ENCODE measurements at regions not wholly inside any gene's neighbourhood (a gene's known extent, or its start where the extent isn't known, plus 50 kb on each side); places are given as distances from the start of the nearest gene placed in this dataset.

DNA sequence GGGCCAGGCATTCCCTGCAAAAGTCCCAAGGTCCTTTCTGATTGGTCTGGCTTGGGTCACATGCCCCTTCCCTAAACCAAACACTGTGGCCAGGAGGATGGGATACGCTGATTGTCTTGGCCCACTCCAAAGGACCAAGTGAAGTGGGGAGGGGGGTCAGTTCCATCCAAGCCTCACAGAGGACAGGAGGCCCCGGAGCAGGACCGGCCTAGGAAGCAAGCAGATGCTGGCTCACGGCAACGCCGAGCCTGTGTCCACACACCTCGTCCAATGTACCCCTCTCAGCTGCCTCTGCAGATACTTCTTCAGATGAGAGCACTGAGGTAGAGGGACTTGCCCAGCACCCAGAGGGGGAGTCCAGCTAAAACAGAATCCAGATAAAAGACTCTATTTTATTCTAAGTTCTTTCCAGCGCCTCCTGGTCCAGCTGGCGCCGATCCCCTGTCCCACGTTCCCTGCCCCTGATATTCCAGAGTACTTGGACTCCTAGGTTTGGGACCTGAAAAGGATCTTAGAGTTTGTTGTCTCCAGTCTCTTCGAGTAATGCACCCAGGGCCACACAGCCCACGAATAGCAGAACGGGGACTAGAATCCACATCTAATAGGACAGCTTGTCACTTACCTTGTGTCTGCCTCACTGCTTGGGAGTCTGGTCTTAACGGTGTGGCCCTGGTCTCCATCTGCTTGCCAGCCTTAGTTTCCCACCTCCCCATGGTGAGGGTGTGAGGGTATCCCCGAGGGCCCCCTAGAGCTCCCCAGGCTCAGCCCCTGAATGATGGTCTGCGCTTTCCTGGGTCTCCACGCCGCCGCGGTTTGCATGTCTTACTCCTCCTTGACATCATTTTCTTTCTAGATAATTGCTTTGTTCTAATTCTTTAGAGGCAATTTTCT lies 72.4 kb upstream of the UNC5A start:
- no peak for TF ChIP-seq CTCF (IDR thresholded peaks at IDR 0.05; ENCODE audit: poor library complexity)
- TF ChIP-seq EZH2phosphoT487 (IDR thresholded peaks at IDR 0.05; ENCODE audit: low read depth, severe bottlenecking, unreplicated experiment), result no peak
